GM18499 (cell line): ENCODE measurements at regions not wholly inside any gene's neighbourhood (a gene's known extent, or its start where the extent isn't known, plus 50 kb on each side); places are given as distances from the start of the nearest gene placed in this dataset.

Experiments
- ATAC-seq: cut with Tn5 transposase; IDR thresholded peaks from one replicate; pipeline ENCODE4 v1.9.1; 2021; ENCODE audit warnings: moderate number of reproducible peaks; ENCODE audit not compliant: insufficient read depth, unreplicated experiment

- ATAC-seq: no peak
Measured at GRCh38 chr11:81495699-81496292, 1237.9 kb downstream of the FAM181B start.

DNA sequence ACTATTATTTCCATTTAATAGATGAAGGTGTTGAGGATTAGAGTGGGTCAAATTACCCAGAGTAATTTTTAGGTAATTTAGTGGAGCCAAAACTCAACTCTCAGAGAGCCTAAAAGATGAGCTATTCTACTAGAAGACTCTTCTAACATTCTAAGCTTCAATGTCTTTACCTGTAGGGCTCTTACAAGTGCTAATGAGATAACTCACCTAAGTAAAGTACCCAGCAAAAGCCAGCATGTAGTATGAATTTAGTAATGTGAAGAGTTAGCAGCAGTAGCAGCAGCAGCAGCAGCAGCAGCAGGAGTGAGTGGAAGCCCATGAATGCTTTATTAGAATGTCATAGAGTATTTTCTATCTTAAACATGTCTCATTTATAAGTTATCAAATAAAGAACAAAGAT lies 1239.2 kb downstream of the FAM181B start:
- ATAC-seq: no peak

GRCh38 chr11:81492923-81493445 lies 1240.7 kb downstream of the FAM181B start:
- ATAC-seq: no peak

GRCh38 chr11:81487109-81487508 lies 1246.6 kb downstream of the FAM181B start:
- ATAC-seq: no peak

GRCh38 chr11:81484196-81484595 lies 1249.5 kb downstream of the FAM181B start:
- ATAC-seq: no peak

DNA sequence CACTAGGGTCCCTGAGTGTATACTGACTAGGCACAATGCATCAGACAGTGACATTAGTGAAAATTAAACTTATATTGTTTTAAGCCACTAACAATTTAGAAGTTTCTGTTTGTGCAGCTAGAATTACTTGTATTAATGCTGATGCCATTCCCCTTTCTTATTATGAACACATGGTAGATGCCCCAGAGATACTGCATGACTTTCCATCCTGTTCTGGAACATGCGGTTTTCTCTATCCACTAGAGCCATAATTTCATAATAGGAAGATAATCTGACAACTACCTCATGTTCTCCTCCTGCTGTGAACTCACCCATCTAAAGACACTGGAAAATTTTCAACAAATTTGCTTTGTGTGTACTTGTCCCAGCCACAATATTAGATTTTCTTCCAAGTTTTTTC lies 1256.4 kb downstream of the FAM181B start:
- no peak for ATAC-seq

GRCh38 chr11:81476345-81476744 lies 1257.3 kb downstream of the FAM181B start:
- ATAC-seq: no peak

GRCh38 chr11:81472646-81473045 lies 1261.0 kb downstream of the FAM181B start:
- no peak for ATAC-seq

DNA sequence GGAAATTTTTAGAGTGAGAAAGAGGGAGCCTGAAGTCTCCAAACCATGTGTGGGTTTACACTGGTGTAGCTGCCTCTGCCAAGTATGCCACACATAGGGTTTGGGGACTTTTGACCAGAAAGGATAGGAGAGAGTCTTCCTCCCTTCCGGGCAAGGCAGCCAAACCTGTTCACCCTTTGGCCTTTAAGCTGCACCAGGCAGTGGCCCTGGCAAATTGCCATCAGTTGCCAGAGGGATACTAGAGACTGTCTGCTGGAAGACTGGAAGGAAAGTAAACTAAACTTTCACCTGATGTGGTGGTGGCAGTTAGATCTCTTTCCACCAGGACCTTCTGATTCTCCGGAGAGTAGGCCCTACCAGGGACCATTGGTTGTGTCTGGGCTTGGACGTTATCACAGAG lies 1263.2 kb downstream of the FAM181B start:
- ATAC-seq: no peak

- ATAC-seq: no peak
Measured at GRCh38 chr11:81459766-81460306, 1273.8 kb downstream of the FAM181B start.

DNA sequence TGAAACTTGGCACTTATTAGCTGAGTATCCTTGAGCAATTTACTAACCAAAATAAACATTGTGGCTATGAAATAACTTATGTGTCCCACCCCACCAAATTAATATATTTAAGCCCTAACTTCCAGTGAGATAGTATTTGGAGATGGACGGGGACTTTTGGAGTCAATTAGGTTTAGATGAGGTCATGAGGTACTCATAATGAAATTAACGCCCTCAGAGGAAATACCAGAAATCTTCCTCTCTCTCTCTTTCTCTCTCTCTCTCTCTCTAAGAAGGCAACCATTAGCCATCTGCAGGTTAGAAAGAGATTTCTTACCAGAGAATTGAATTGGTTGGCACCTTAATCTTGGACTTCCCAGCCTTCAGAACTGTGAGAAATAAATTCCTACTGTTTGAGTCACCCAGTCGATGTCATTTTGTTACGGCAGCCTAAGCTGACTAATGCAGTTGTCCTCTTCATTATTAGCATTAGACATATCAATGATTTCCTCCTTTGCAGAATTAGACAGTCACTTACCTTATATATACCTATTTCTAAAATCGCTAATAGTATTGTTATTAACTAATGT lies 1284.0 kb downstream of the FAM181B start:
- ATAC-seq: no peak

DNA sequence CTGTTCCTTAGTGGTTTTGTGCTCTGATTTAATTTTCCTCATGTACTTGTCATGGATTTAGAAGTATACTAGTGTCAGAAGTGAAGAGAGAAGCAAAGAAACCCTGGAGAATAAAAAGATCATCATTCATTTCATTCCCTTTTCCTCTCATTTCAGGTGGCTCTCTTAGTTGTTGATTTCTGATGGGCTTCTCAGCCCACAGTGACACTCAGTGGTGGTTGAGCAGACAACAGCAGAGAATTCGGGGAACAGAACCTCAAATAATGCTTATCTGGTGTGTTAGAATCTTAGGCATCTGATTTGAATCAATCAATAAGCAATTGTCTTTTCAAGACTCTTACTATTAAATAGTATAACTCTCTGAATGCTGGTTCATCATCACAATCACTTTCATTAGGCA lies 1289.4 kb downstream of the FAM181B start:
- ATAC-seq: no peak

DNA sequence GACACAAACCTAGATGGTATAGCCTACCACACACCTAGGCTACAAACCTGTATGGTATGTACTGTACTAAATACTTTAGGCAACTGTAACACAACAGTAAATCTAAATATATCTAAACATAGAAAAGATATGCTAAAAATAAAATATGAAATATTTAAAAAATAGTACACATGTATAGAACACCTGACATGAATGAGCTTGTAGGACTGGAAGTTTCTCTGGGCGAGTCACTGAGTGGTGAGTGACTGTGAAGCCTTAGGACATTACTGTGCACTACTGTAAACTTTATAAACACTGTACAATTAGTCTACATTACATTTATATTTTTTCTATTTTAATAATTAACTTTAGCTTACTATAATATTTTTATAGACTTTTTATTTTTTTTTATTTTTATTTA lies 1301.3 kb downstream of the FAM181B start:
- ATAC-seq: no peak

- ATAC-seq: no peak
Measured at GRCh38 chr11:81424822-81425221, 1308.8 kb downstream of the FAM181B start.

GRCh38 chr11:81422402-81422801 lies 1311.3 kb downstream of the FAM181B start:
- no peak for ATAC-seq

DNA sequence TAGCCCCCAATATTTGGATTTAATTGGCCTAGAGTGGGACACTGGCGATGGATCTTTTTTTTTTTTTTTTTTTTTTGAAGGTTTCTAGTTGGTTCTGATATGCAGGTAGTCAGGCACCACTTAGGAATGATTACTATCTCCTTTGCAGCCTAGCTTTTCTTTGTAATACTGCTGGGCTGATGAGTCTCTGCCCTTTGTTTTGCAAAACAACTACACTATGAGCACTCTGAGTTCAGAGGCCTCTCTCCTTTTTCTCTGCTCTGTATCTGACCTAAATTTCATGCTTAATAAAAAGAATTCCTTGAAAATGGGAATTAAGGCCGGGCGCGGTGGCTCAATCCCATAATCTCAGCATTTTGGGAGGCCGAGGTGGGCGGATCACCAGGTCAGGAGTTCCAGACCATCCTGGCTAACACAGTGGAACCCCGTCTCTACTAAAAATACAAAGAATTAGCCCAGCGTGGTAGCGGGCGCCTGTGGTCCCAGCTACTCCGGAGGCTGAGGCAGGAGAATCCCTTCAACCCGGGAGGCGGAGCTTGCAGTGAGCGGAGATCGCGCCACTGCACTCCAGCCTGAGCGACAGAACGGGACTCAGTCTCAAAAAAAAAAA lies 1312.3 kb downstream of the FAM181B start:
- no peak for ATAC-seq

- no peak for ATAC-seq
Measured at GRCh38 chr11:81420668-81421250, 1312.9 kb downstream of the FAM181B start.

- ATAC-seq: no peak
Measured at GRCh38 chr11:81397316-81397715, 1336.3 kb downstream of the FAM181B start.

DNA sequence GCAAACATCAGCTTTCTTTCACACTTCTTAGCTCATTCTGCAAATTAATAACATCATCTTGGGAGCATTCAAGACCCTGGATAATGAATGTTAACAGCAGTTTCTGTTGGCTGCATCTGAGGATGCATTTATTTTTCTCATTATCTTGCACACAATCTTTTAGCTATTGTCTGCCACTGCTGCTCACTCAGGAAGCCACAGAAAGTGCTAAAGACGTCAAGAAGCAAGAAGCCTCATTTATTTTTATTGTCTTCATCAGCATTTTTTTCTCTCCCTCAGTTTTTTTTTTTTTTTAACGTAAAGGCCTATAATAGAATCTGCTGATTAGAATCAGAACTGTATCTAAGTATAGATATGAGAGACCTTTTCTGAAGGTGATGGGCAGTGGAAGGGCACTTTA lies 1339.4 kb downstream of the FAM181B start:
- ATAC-seq: no peak

DNA sequence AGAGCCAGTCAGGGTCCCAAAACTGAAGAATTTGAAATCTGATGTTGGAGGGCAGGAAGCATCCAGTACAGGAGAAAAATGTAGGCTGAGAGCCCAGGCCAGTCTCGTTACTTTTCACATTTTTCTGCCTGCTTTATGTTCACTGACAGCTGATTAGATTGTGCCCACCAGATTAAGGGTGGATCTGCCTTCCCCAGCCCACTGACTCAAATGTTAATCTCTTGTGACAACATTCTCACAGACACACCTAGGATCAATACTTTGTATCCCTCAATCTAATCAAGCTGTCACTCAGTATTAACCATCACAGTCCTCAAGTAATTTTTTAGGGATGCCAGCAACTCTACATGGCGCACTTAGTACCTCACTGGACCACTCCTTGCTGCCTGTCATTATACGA lies 1345.3 kb downstream of the FAM181B start:
- ATAC-seq: no peak

DNA sequence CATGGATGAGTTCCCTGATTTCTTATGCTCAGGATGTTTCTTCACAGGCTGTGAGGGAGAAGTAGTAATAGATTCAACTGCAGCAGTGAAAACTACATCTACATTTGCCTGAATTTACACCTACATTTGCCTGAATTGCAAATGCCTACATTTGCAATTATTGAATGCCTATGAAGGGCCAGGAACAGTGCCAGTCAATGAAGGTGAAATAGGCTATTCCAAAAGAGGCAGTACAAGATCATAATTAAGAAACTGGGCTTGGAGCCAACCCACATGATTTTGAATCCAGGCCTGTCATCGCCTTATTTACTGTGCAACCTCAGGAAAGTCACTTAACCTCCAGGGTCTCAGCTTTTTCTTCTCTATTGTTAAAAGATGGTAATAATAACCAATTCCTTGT lies 1353.3 kb downstream of the FAM181B start:
- no peak for ATAC-seq
